A549 (cell line): ENCODE measurements at regions not wholly inside any gene's neighbourhood (a gene's known extent, or its start where the extent isn't known, plus 50 kb on each side); places are given as distances from the start of the nearest gene placed in this dataset.

Experiments used
- small RNA-seq, 6 experiments: library from RNA; depleted of rRNA; stranded (forward); fragments of <200 nt; gene quantifications; one replicate each; pipeline ENCODE3, GENCODE V24; 2012

Small RNAs in the stretch of these regions (small RNA-seq; reads per million reads assigned to genes)
- 0 reads per million in 6 experiments for gene MIR4436B2
